WI38 (cell line): ENCODE measurements at regions not wholly inside any gene's neighbourhood (a gene's known extent, or its start where the extent isn't known, plus 50 kb on each side); places are given as distances from the start of the nearest gene placed in this dataset.
"Not testable (repeated sequence)": the region's sequence is repeated elsewhere in the genome, so short reads cannot be mapped to it uniquely, and the experiment has no call there.

Experiments
- H3K4me3 ChIP-seq: 2 replicates; pipeline ENCODE4 v1.5.1; 2011; ENCODE audit warnings: low read depth, mild to moderate bottlenecking, control low read depth, low read length
- CTCF ChIP-seq: IDR thresholded peaks from 2 replicates; pipeline ENCODE4 v1.5.1; 2012; ENCODE audit warnings: low read depth, mild to moderate bottlenecking, control low read depth, low read length

GRCh38 chrX:110915111-110915510 is 119.5 kb upstream of the CHRDL1 start:
- no peak overlapping the region for H3K4me3 ChIP-seq
- TF ChIP-seq CTCF: no peak

- TF ChIP-seq CTCF: no peak
- H3K4me3 ChIP-seq: no peak overlapping the region
Observed at GRCh38 chrX:110914281-110914680, 118.7 kb upstream of the CHRDL1 start.

GRCh38 chrX:110904747-110905146 is 109.1 kb upstream of the CHRDL1 start:
- H3K4me3 ChIP-seq: not testable (repeated sequence)

- no peak overlapping the region for H3K4me3 ChIP-seq
- no peak for TF ChIP-seq CTCF
Observed at GRCh38 chrX:110881971-110882370, 86.4 kb upstream of the CHRDL1 start.

- no peak for TF ChIP-seq CTCF
- no peak overlapping the region for H3K4me3 ChIP-seq
Observed at GRCh38 chrX:110877326-110877725, 81.7 kb upstream of the CHRDL1 start.

- H3K4me3 ChIP-seq: no peak overlapping the region
- TF ChIP-seq CTCF: no peak
Observed at GRCh38 chrX:110871839-110872238, 76.2 kb upstream of the CHRDL1 start.

- TF ChIP-seq CTCF: no peak
- no peak overlapping the region for H3K4me3 ChIP-seq
Observed at GRCh38 chrX:110866421-110866820, 70.8 kb upstream of the CHRDL1 start.

GRCh38 chrX:110863883-110864282 is 68.3 kb upstream of the CHRDL1 start:
- no peak overlapping the region for H3K4me3 ChIP-seq
- no peak for TF ChIP-seq CTCF
